ENCODE measurements at regions not wholly inside any gene's neighbourhood (a gene's known extent, or its start where the extent isn't known, plus 50 kb on each side); places are given as distances from the start of the nearest gene placed in this dataset.
"Not testable (repeated sequence)": the region's sequence is repeated elsewhere in the genome, so short reads cannot be mapped to it uniquely, and the experiment has no call there.

DNA sequence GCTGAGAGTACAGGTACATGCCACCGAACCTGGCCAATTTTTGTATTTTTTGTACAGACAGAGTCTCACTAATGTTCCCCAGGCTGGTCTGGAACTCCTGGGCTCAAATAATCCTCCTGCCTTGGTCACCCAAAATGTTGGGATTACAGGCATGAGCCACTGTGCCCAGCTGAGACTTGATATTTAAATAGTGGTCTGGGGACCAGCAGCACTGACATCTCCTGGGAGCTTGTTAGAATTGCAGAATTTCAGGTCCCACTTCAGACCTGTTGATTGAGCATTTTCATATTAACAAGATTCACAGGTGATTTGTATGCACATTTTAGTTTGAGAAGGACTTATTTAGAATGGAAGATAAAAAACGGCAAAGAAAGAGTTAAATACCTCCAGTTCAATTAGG is 57.0 kb upstream of the COBL start:
- TF ChIP-seq, protein P1, sequence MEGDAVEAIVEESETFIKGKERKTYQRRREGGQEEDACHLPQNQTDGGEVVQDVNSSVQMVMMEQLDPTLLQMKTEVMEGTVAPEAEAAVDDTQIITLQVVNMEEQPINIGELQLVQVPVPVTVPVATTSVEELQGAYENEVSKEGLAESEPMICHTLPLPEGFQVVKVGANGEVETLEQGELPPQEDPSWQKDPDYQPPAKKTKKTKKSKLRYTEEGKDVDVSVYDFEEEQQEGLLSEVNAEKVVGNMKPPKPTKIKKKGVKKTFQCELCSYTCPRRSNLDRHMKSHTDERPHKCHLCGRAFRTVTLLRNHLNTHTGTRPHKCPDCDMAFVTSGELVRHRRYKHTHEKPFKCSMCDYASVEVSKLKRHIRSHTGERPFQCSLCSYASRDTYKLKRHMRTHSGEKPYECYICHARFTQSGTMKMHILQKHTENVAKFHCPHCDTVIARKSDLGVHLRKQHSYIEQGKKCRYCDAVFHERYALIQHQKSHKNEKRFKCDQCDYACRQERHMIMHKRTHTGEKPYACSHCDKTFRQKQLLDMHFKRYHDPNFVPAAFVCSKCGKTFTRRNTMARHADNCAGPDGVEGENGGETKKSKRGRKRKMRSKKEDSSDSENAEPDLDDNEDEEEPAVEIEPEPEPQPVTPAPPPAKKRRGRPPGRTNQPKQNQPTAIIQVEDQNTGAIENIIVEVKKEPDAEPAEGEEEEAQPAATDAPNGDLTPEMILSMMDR (IDR thresholded peaks at IDR 0.05) = not testable (repeated sequence)
- TF ChIP-seq POLR2A (IDR thresholded peaks at IDR 0.05) = not testable (repeated sequence)

Data from thyroid gland (tissue), 4 donors.